ENCODE measurements at regions not wholly inside any gene's neighbourhood (a gene's known extent, or its start where the extent isn't known, plus 50 kb on each side); places are given as distances from the start of the nearest gene placed in this dataset.
"Not testable (repeated sequence)": the region's sequence is repeated elsewhere in the genome, so short reads cannot be mapped to it uniquely, and the experiment has no call there.

- not testable (repeated sequence) for TF ChIP-seq CTCF (IDR thresholded peaks at IDR 0.05; ENCODE audit: borderline replicate concordance, extremely low read depth, low read length, poor library complexity, severe bottlenecking); EZH2 (IDR thresholded peaks at IDR 0.05; ENCODE audit: borderline replicate concordance, low read depth, low read length, severe bottlenecking)
Measured at GRCh38 chr16:70037913-70038312, 76.2 kb upstream of the PDPR start.

Data from DND-41 (cell line).